Left ventricle myocardium inferior (tissue), 1 donor: ENCODE measurements at regions not wholly inside any gene's neighbourhood (a gene's known extent, or its start where the extent isn't known, plus 50 kb on each side); places are given as distances from the start of the nearest gene placed in this dataset.
"Not testable (repeated sequence)": the region's sequence is repeated elsewhere in the genome, so short reads cannot be mapped to it uniquely, and the experiment has no call there.

Source experiments
- DNase-seq: peaks from one replicate; pipeline ENCODE4 v3.0.0-alpha.2; 2020
- H3K27ac ChIP-seq: fragments of 200-600 bp; replicated peaks from 2 replicates; pipeline ENCODE4 v1.8.0; 2021
- H3K27me3 ChIP-seq: fragments of 200-600 bp; 2 replicates; pipeline ENCODE4 v1.8.0; 2021; ENCODE audit warnings: low read depth
- H3K36me3 ChIP-seq: fragments of 200-600 bp; 2 replicates; pipeline ENCODE4 v1.8.0; 2021
- H3K4me1 ChIP-seq: fragments of 200-600 bp; 2 replicates; pipeline ENCODE4 v1.8.0; 2021
- H3K4me3 ChIP-seq: fragments of 200-600 bp; 2 replicates; pipeline ENCODE4 v1.8.0; 2021; ENCODE audit warnings: mild to moderate bottlenecking, moderate library complexity
- H3K9me3 ChIP-seq: fragments of 200-600 bp; replicated peaks from 2 replicates; pipeline ENCODE4 v1.8.0; 2021
- CTCF ChIP-seq: fragments of 200-600 bp; IDR thresholded peaks from 2 replicates; pipeline ENCODE4 v1.8.0; 2021; ENCODE audit warnings: antibody characterized with exemption, mild to moderate bottlenecking, borderline replicate concordance
- intact Hi-C: fragments of 100-400 bp; cut with micrococcal nuclease; formaldehyde crosslinking; loops from one replicate; pipeline ENCODE4 v1.11.0; 2022
- donor health status: DM: no; HTN: yes; CAD: no; lungs with severe emphysema.

- Histone ChIP-seq H3K27ac (no peak overlapping the region), H3K4me1 (peaks cover 28% of the 10 kb centered on the region), H3K36me3 (no peaks in the 10 kb centered on the region), H3K27me3 (no peaks in the 10 kb centered on the region), H3K4me3 (no peak overlapping the region), H3K9me3 (no peaks in the 10 kb centered on the region)
- DNase-seq: no peak
- intact Hi-C loops: no loop called here
- no peak for TF ChIP-seq CTCF
Measured at GRCh38 chr2:8440029-8440778, 241.7 kb upstream of the ID2 start.

- DNase-seq: no peak
- Histone ChIP-seq H3K4me3 (no peak overlapping the region), H3K27ac (no peak overlapping the region), H3K27me3 (no peaks in the 10 kb centered on the region), H3K36me3 (no peaks in the 10 kb centered on the region), H3K4me1 (peaks cover 28% of the 10 kb centered on the region), H3K9me3 (no peaks in the 10 kb centered on the region)
- no peak for TF ChIP-seq CTCF
- intact Hi-C loops: no loop called here
Measured at GRCh38 chr2:8441371-8441770, 240.5 kb upstream of the ID2 start.

- intact Hi-C loops: no loop called here
Measured at GRCh38 chr2:8441986-8442385, 239.9 kb upstream of the ID2 start.

GRCh38 chr2:8442833-8443486, 238.9 kb upstream of the ID2 start:
- TF ChIP-seq CTCF: no peak
- DNase-seq: no peak
- Histone ChIP-seq H3K27me3 (no peaks in the 10 kb centered on the region), H3K4me1 (peaks cover 16% of the 10 kb centered on the region), H3K9me3 (no peaks in the 10 kb centered on the region), H3K4me3 (no peak overlapping the region), H3K36me3 (no peaks in the 10 kb centered on the region), H3K27ac (no peak overlapping the region)
- intact Hi-C loops: no loop called here

More at GRCh38 chr2:8441986-8442385, 239.9 kb upstream of the ID2 start:
- no peak overlapping the region for H3K27ac ChIP-seq
- peaks cover 25% of the 10 kb centered on the region for H3K4me1 ChIP-seq
- no peak for DNase-seq
- H3K36me3 ChIP-seq: no peaks in the 10 kb centered on the region
- H3K9me3 ChIP-seq: no peaks in the 10 kb centered on the region
- H3K4me3 ChIP-seq: no peak overlapping the region
- no peaks in the 10 kb centered on the region for H3K27me3 ChIP-seq
- no peak for TF ChIP-seq CTCF

GRCh38 chr2:8445580-8445979, 236.3 kb upstream of the ID2 start:
- Histone ChIP-seq H3K9me3 (no peaks in the 10 kb centered on the region), H3K36me3 (no peaks in the 10 kb centered on the region), H3K4me3 (no peak overlapping the region), H3K27ac (no peak overlapping the region), H3K27me3 (no peaks in the 10 kb centered on the region), H3K4me1 (no peaks in the 10 kb centered on the region)
- DNase-seq: no peak
- intact Hi-C loops: no loop called here
- no peak for TF ChIP-seq CTCF

GRCh38 chr2:8446751-8447150, 235.1 kb upstream of the ID2 start:
- H3K4me3 ChIP-seq, H3K36me3 ChIP-seq, H3K27me3 ChIP-seq, H3K9me3 ChIP-seq, DNase-seq, H3K27ac ChIP-seq, H3K4me1 ChIP-seq, intact Hi-C loops: not testable (repeated sequence)
